Thoracic aorta (tissue), 2 donors: ENCODE measurements at regions not wholly inside any gene's neighbourhood (a gene's known extent, or its start where the extent isn't known, plus 50 kb on each side); places are given as distances from the start of the nearest gene placed in this dataset.

ENCODE experiments used
- ATAC-seq: fragments of 150-250 bp; one replicate; pipeline ENCODE4 v1.8.0; 2017; ENCODE audit warnings: low read depth; ENCODE audit not compliant: insufficient number of reproducible peaks, low FRiP score
- DNase-seq: peaks from one replicate; pipeline ENCODE4 v3.0.0-alpha.2; 2020; ENCODE audit warnings: low spot score
- H3K27ac ChIP-seq, 2 donors: fragments of 200-600 bp; sonication (generic); 1 replicate in 1 of 2; 2 replicates in 1 of 2; pipeline ENCODE4 v1.5.1; 2016; ENCODE audit warnings: mild to moderate bottlenecking in 2 of 2, moderate library complexity in 2 of 2
- H3K27me3 ChIP-seq: fragments of 200-600 bp; sonication (generic); replicated peaks from 2 replicates; pipeline ENCODE4 v1.6.0; 2016; ENCODE audit warnings: mild to moderate bottlenecking; ENCODE audit not compliant: insufficient read depth
- H3K36me3 ChIP-seq: fragments of 200-600 bp; sonication (generic); one replicate; pipeline ENCODE4 v1.5.1; 2016
- H3K4me1 ChIP-seq, 2 donors: fragments of 200-600 bp; sonication (generic); 1 replicate in 1 of 2; 2 replicates in 1 of 2; pipeline versions ENCODE4 v1.5.1 to v1.6.0; 2016; ENCODE audit warnings: low read depth in 2 of 2, mild to moderate bottlenecking in 1 of 2; ENCODE audit not compliant: control insufficient read depth in 1 of 2
- H3K4me3 ChIP-seq: fragments of 200-600 bp; sonication (generic); 2 replicates; pipeline ENCODE4 v1.5.1; 2016; ENCODE audit warnings: mild to moderate bottlenecking
- H3K9me3 ChIP-seq: fragments of 200-600 bp; sonication (generic); 2 replicates; pipeline ENCODE4 v1.5.1; 2016
- CTCF ChIP-seq: fragments of 200-600 bp; sonication (generic); IDR thresholded peaks from one replicate; pipeline ENCODE4 v1.5.1; 2019; ENCODE audit warnings: antibody characterized with exemption

GRCh38 chr2:84212611-84213314, 246.3 kb downstream of the SUCLG1 start:
- DNase-seq = no peak
- no peaks in the 10 kb centered on the region for H3K27me3 ChIP-seq
- ATAC-seq = no peak
- no peaks in the 10 kb centered on the region for H3K36me3 ChIP-seq
- H3K27ac ChIP-seq = no peak overlapping the region
- no peak overlapping the region for H3K4me3 ChIP-seq
- H3K4me1 ChIP-seq = no peaks in the 10 kb centered on the region
- TF ChIP-seq CTCF = no peak
- H3K9me3 ChIP-seq = no peaks in the 10 kb centered on the region

- H3K27ac ChIP-seq = no peak overlapping the region
- no peak for TF ChIP-seq CTCF
- DNase-seq (no peak), ATAC-seq (no peak)
- H3K9me3 ChIP-seq = no peaks in the 10 kb centered on the region
- H3K4me3 ChIP-seq = no peak overlapping the region
- H3K27me3 ChIP-seq = no peaks in the 10 kb centered on the region
- H3K4me1 ChIP-seq = no peaks in the 10 kb centered on the region
- no peaks in the 10 kb centered on the region for H3K36me3 ChIP-seq
Observed at GRCh38 chr2:84209941-84210340, 249.1 kb downstream of the SUCLG1 start.

GRCh38 chr2:84204995-84205394, 254.1 kb downstream of the SUCLG1 start:
- H3K27me3 ChIP-seq = no peaks in the 10 kb centered on the region

DNA sequence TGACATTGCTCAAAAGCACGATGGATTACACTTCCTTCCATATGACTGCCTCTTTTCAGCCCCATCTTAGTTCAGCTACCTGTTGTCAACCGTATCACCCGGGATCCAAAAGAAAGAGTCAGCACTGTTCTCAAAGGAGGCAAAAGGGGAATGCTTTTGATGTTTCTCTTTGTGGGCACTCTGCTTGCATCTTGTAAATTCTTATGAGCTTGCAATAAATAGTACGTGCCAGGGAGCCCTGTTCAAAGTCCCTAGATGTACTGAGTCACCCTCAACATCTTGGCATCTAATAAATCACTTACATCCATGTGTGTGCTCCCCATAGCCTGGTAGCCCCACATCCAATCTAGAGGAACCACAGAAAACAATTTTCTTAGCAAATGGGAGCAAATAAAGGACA, 256.9 kb downstream of the SUCLG1 start:
- Histone ChIP-seq H3K27me3 (no peaks in the 10 kb centered on the region), H3K4me3 (no peak overlapping the region), H3K4me1 (no peaks in the 10 kb centered on the region), H3K9me3 (no peaks in the 10 kb centered on the region), H3K27ac (no peak overlapping the region), H3K36me3 (no peaks in the 10 kb centered on the region)
- DNase-seq (no peak), ATAC-seq (no peak)
- no peak for TF ChIP-seq CTCF

More at GRCh38 chr2:84204995-84205394, 254.1 kb downstream of the SUCLG1 start:
- H3K9me3 ChIP-seq = no peaks in the 10 kb centered on the region
- no peak overlapping the region for H3K27ac ChIP-seq
- H3K4me3 ChIP-seq = no peak overlapping the region
- H3K36me3 ChIP-seq = no peaks in the 10 kb centered on the region
- ATAC-seq (no peak), DNase-seq (no peak)
- H3K4me1 ChIP-seq = no peaks in the 10 kb centered on the region
- no peak for TF ChIP-seq CTCF

- no peak for DNase-seq
- no peak overlapping the region for H3K27ac ChIP-seq
- no peak overlapping the region for H3K4me3 ChIP-seq
- no peaks in the 10 kb centered on the region for H3K4me1 ChIP-seq
- no peak for TF ChIP-seq CTCF
- no peaks in the 10 kb centered on the region for H3K36me3 ChIP-seq
- ATAC-seq = no peak
- no peaks in the 10 kb centered on the region for H3K27me3 ChIP-seq
- no peaks in the 10 kb centered on the region for H3K9me3 ChIP-seq
Observed at GRCh38 chr2:84201158-84201557, 257.9 kb downstream of the SUCLG1 start.
